ENCODE measurements at regions not wholly inside any gene's neighbourhood (a gene's known extent, or its start where the extent isn't known, plus 50 kb on each side); places are given as distances from the start of the nearest gene placed in this dataset.

- DNase-seq: no peak
These were observed 390.4 kb downstream of the SOX9 start for GRCh38 chr17:72511242-72511641.

- DNase-seq: no peak
These were observed 391.1 kb downstream of the SOX9 start for GRCh38 chr17:72511874-72512273.

- no peak for DNase-seq
These were observed 392.1 kb downstream of the SOX9 start for GRCh38 chr17:72512649-72513556.

GRCh38 chr17:72514321-72514861 is 393.6 kb downstream of the SOX9 start:
- no peak for DNase-seq

- no peak for DNase-seq
These were observed 394.1 kb downstream of the SOX9 start for GRCh38 chr17:72514891-72515290.

GRCh38 chr17:72515291-72516065 is 394.7 kb downstream of the SOX9 start:
- DNase-seq: peak; percentile 59

GRCh38 chr17:72516772-72517399 is 396.1 kb downstream of the SOX9 start:
- no peak for DNase-seq

- no peak for DNase-seq
These were observed 396.8 kb downstream of the SOX9 start for GRCh38 chr17:72517413-72518158.

GRCh38 chr17:72518159-72518732 is 397.4 kb downstream of the SOX9 start:
- DNase-seq: no peak

GRCh38 chr17:72518753-72519597 is 398.2 kb downstream of the SOX9 start:
- peak; percentile 8 for DNase-seq

GRCh38 chr17:72519598-72519936 is 398.7 kb downstream of the SOX9 start:
- DNase-seq: no peak

- no peak for DNase-seq
These were observed 400.0 kb downstream of the SOX9 start for GRCh38 chr17:72520665-72521303.

- DNase-seq: no peak
These were observed 402.7 kb downstream of the SOX9 start for GRCh38 chr17:72523491-72523890.

- no peak for DNase-seq
These were observed 404.6 kb downstream of the SOX9 start for GRCh38 chr17:72525225-72526015.

GRCh38 chr17:72526769-72527168 is 405.9 kb downstream of the SOX9 start:
- DNase-seq: no peak

GRCh38 chr17:72527789-72528188 is 407.0 kb downstream of the SOX9 start:
- DNase-seq: no peak

- DNase-seq: no peak
These were observed 407.9 kb downstream of the SOX9 start for GRCh38 chr17:72528683-72529082.

GRCh38 chr17:72529386-72529785 is 408.6 kb downstream of the SOX9 start:
- DNase-seq: peak; percentile 85

- no peak for DNase-seq
These were observed 409.6 kb downstream of the SOX9 start for GRCh38 chr17:72530454-72530853.

GRCh38 chr17:72531729-72532128 is 410.9 kb downstream of the SOX9 start:
- no peak for DNase-seq

Data from DMS79 (cell line).